Erythroblast (primary cell): ENCODE measurements at regions not wholly inside any gene's neighbourhood (a gene's known extent, or its start where the extent isn't known, plus 50 kb on each side); places are given as distances from the start of the nearest gene placed in this dataset.

Experiments
- GATA1 ChIP-seq: IDR thresholded peaks from 2 replicates; pipeline ENCODE4 v1.6.1; 2011; ENCODE audit warnings: low read depth, mild to moderate bottlenecking, control low read depth, low read length, moderate library complexity
- POLR2A ChIP-seq: IDR thresholded peaks from 2 replicates; pipeline ENCODE4 v1.6.1; 2011; ENCODE audit warnings: mild to moderate bottlenecking, low read length

DNA sequence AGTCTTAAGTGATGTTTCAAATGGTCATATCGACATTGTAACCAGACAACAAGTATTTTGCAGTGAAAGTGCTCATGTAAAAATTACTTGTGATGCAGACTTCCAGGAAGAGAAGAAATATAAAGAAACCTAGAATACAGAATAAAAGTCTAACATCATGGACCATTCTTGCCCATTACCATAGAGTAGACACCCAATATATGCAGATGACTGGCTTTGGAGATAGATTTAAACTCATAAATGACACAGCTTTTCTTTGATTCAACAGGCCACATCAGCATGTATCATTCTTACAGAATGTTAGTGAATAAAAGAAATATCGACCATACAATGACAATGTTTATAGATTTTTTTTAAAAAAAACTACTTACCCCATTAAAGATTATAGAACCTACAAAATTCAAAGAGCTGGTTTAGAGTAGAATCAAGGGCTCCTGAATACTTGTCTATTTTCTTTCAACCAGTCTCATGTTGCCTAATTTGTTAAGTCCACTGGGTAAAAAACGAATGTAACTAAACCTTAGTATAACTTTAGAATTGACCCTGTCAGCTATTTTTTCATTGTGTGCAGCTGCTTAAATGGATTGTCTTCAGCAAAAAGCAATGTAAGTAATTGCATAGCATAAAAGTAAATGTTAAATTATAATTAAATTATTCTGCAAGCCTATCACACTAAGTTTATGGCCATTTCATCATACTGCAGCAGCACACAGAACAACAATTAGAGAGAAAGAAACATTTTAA is 268.7 kb upstream of the AGTR1 start:
- no peak for TF ChIP-seq POLR2A
- no peak for TF ChIP-seq GATA1
